ENCODE measurements at regions not wholly inside any gene's neighbourhood (a gene's known extent, or its start where the extent isn't known, plus 50 kb on each side); places are given as distances from the start of the nearest gene placed in this dataset.

GRCh38 chr4:30002341-30002740 is 717.8 kb upstream of the PCDH7 start:
- Histone ChIP-seq H4K20me1 (ENCODE audit: insufficient read depth, low read length) (no peaks in the 10 kb centered on the region), H2AFZ (ENCODE audit: insufficient read depth, low read depth, low read length, poor library complexity, severe bottlenecking) (no peak overlapping the region), H3K79me2 (ENCODE audit: insufficient read depth, low read length) (no peaks in the 10 kb centered on the region), H3K36me3 (replicated peaks in 1 of 2; ENCODE audit: control insufficient read depth in 1 of 2, insufficient read depth in 2 of 2, low read length in 2 of 2) (no peaks in the 10 kb centered on the region), H3K4me2 (replicated peaks; ENCODE audit: extremely low read depth, low read length, poor library complexity, severe bottlenecking) (no peak overlapping the region), H3K27ac (ENCODE audit: low read depth in 1 of 2, low read length in 2 of 2) (no peak overlapping the region), H3K4me1 (ENCODE audit: control insufficient read depth in 1 of 2, insufficient read depth in 2 of 2, low read length in 2 of 2) (no peaks in the 10 kb centered on the region), H3K9me3 (replicated peaks in 1 of 2; ENCODE audit: control insufficient read depth in 1 of 2, insufficient read depth in 1 of 2, low read length in 2 of 2) (peaks cover 0 to 1% of the 10 kb centered on the region in 2 donors), H3K9ac (ENCODE audit: insufficient read depth, low read length, poor library complexity, severe bottlenecking) (no peak overlapping the region), H3K27me3 (ENCODE audit: control insufficient read depth in 2 of 2, insufficient read depth in 2 of 2, low read length in 2 of 2) (no peaks in the 10 kb centered on the region), H3K4me3 (replicated peaks in 1 of 3; ENCODE audit: low read depth in 2 of 3, low read length in 3 of 3) (no peak overlapping the region)
- H3K4me1 Mint-ChIP-seq: no peaks in the 10 kb centered on the region
- H3K27ac Mint-ChIP-seq: no peak overlapping the region
- DNase-seq: no peak
- intact Hi-C loops (cut with micrococcal nuclease): no loop called here
- H3K9me3 Mint-ChIP-seq: peaks cover 0 to 2% (median 0%) of the 10 kb centered on the region in 7 donors
- no peak overlapping the region for H3K4me3 Mint-ChIP-seq
- no peaks in the 10 kb centered on the region for H3K27me3 Mint-ChIP-seq (ENCODE audit: low read depth in 3 of 3)
- no peaks in the 10 kb centered on the region for H3K36me3 Mint-ChIP-seq
- no CpG with 5 or more reads among the region's 3 CpGs for WGBS (ENCODE audit: insufficient coverage)
- no peak for TF ChIP-seq CTCF (IDR thresholded peaks at IDR 0.05)

GRCh38 chr4:30005995-30006394 is 714.2 kb upstream of the PCDH7 start:
- no peak overlapping the region for H3K4me3 Mint-ChIP-seq
- no peak for DNase-seq
- no peak overlapping the region for H3K27ac ChIP-seq (ENCODE audit: low read depth in 1 of 2, low read length in 2 of 2)
- no peaks in the 10 kb centered on the region for H3K36me3 Mint-ChIP-seq
- H3K27me3 Mint-ChIP-seq (ENCODE audit: low read depth in 3 of 3): no peaks in the 10 kb centered on the region
- intact Hi-C loops (cut with micrococcal nuclease): no loop called here
- H2AFZ ChIP-seq (ENCODE audit: insufficient read depth, low read depth, low read length, poor library complexity, severe bottlenecking): no peak overlapping the region
- no peak overlapping the region for H3K4me3 ChIP-seq (replicated peaks in 1 of 3; ENCODE audit: low read depth in 2 of 3, low read length in 3 of 3)
- no peaks in the 10 kb centered on the region for H4K20me1 ChIP-seq (ENCODE audit: insufficient read depth, low read length)
- 83% methylated on average over 2 of the region's 4 CpGs for WGBS (ENCODE audit: insufficient coverage)
- no peaks in the 10 kb centered on the region for H3K79me2 ChIP-seq (ENCODE audit: insufficient read depth, low read length)
- no peaks in the 10 kb centered on the region for H3K27me3 ChIP-seq (ENCODE audit: control insufficient read depth in 2 of 2, insufficient read depth in 2 of 2, low read length in 2 of 2)
- no peak for TF ChIP-seq CTCF (IDR thresholded peaks at IDR 0.05)
- no peaks in the 10 kb centered on the region for H3K4me1 ChIP-seq (ENCODE audit: control insufficient read depth in 1 of 2, insufficient read depth in 2 of 2, low read length in 2 of 2)
- no peak overlapping the region for H3K4me2 ChIP-seq (replicated peaks; ENCODE audit: extremely low read depth, low read length, poor library complexity, severe bottlenecking)
- no peak overlapping the region for H3K9ac ChIP-seq (ENCODE audit: insufficient read depth, low read length, poor library complexity, severe bottlenecking)
- no peaks in the 10 kb centered on the region for H3K36me3 ChIP-seq (replicated peaks in 1 of 2; ENCODE audit: control insufficient read depth in 1 of 2, insufficient read depth in 2 of 2, low read length in 2 of 2)
- no peaks in the 10 kb centered on the region for H3K4me1 Mint-ChIP-seq
- H3K9me3 ChIP-seq (replicated peaks in 1 of 2; ENCODE audit: control insufficient read depth in 1 of 2, insufficient read depth in 1 of 2, low read length in 2 of 2): peaks cover 7 to 14% of the 10 kb centered on the region in 2 donors
- peaks cover 0 to 10% (median 3%) of the 10 kb centered on the region in 7 donors for H3K9me3 Mint-ChIP-seq
- H3K27ac Mint-ChIP-seq: no peak overlapping the region

Data from CD14-positive monocyte (primary cell).